Right renal cortex interstitium (tissue), 3 donors: ENCODE measurements at regions not wholly inside any gene's neighbourhood (a gene's known extent, or its start where the extent isn't known, plus 50 kb on each side); places are given as distances from the start of the nearest gene placed in this dataset.

Experiments
- DNase-seq, 3 donors: peaks; one replicate each; pipeline ENCODE4 v3.0.0-alpha.2; 2013; ENCODE audit warnings: low read depth in 3 of 3, low spot score in 2 of 3

DNA sequence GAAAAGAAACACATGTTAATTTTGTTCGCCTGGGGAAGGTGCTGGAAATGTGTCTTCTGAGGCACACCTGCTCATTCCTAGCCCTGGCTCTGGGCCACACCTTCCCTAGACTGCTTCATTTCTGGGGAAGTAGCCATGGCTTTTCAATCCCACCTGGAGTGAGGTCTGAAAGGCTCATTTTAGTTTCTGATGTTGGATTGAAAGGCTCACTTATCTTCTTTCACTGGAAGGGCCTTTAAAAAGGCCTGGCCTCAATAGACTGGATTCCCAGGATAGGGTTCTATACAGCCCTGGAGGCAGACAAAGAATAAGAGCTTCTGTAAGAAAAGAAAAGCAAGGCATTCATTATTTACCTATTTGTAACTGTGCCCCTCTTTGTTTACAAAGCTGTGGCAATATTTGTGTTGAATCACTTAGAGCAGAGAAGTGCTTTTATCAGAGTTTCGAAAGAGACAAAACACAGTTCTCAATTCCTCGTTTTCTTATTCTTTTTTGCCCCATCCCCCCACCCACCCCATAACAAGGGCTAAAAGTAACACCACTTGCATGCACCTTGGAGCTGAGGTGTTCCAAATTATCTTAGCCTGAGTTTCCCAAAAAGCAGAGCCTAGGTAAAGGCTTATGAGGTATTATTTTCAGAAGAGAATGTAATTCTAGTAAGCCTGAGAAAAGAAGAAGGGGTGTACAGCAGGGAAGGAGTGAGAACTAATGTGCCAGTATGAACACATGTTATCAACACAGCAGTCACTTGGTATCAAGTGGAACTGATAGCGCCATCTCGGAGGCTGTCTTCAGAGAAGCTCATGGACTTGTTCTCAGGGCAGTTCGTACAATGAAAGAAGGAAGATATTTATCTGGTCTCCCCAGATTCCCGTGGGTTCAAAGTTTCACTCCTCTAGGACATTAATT is 413.1 kb downstream of the KCTD16 start:
- no peak for DNase-seq

DNA sequence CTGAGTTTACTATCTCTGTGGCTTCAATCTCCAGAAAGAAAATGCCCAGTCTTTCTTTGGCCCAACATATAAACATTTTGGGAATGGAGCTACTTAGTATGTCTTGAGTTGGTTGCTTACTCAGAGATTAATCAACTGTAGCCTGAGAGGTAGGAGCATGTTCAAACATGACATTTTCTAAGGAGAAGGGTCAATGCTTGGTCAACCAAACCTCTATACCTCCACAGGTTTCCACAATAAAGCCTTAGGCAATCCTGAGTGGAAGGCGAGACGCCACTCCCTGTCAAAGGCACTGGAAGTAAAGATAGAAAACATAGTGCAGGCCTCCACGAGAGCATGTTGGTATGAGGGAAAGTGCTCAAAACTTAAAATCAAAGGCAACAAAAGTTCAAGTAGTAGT is 411.4 kb downstream of the KCTD16 start:
- DNase-seq, result no peak

DNA sequence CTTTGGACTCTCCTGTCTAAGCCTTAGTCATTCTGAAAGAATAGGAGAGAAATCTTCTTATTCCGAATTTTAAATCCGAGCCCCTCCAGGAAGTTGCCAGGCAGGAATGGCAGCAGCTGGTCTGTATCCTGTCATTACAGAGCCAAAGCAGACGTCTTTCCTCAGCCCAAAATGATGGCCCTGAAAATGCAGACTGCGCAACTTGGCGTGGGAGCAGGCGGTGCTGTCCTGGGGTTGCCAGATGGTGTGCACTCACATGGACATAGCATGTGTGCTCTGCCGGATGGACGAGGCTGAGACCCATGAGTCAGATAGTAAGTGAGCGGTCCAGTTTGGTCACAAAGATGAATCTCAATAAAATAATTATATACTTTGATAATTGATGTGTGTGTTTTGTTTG is 410.4 kb downstream of the KCTD16 start:
- DNase-seq, result no peak

- DNase-seq, result no peak
Measured at GRCh38 chr5:144577676-144578075, 407.0 kb downstream of the KCTD16 start.

DNA sequence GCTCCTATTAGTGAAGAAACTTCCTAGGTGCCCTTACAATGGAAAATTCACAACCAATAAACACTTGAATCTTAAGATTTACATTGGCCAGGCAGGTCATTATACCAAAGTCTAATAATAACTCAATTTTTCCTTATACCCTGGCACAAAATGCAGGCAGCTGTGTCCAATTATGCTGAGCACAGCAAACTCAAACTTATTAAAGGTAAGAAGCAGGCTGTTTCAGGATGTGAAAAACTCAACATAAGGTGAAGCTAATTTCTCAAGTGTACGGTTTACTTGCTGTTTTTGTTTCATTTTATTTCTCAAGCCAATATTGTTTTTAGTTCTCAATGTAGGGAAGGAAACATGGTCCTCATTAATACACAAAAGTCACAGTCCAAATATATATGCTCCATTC is 405.1 kb downstream of the KCTD16 start:
- no peak for DNase-seq

GRCh38 chr5:144567421-144567780 is 396.7 kb downstream of the KCTD16 start:
- no peak for DNase-seq

DNA sequence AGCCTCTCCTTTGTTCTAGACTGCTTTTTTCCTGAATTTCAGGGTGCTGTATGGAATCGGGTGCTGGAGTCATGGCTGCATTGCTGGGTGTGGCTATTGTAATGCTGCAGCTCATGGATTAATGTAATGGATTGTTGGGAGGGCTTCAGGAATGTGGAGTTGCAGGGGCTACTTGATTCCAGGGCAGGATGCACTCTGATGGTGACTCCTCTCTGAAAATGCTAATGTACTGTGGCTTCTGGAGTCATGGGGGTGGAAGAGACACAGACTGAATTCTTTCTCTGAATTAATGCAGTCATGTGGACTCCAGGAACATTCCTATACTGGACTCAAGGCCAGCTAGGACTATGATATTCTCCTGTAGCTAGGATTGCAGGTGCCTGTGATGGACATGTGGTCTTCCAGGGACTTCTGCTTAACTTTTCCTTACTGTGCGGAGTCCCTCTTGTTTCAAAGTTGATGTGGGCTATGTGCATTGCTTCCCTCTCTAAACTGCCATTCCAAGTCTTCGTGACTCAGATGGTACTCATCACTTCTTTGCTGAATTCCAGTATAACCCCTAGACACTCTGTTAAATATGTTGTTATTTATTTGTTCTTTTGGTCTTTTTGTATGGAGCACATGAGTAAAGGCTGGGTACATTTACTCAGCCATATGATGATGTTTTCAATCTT is 396.2 kb downstream of the KCTD16 start:
- DNase-seq, result no peak

GRCh38 chr5:144549580-144549979 is 378.9 kb downstream of the KCTD16 start:
- peak; percentile 18 to 34 (median 27) for DNase-seq

DNA sequence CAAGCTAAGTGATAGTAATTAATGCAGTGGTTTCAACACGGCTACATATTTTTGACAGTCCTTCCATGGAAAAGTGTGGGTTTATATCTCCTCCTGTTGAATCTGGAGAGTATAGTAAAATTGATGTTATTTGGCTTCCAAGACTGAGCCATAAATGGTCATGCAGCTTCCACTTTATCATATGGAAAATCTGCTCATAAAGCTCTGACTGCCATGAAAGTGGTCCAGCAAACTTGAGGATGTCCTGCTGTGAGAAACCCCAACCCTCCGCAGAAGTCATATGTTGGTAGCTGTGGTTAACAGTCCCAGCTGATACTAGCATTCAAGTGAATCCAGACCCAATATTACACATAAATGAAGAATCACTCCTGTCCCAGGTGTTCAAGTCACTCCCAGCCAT is 378.3 kb downstream of the KCTD16 start:
- DNase-seq, result no peak

- DNase-seq, result no peak
Measured at GRCh38 chr5:144547098-144547499, 376.4 kb downstream of the KCTD16 start.

DNA sequence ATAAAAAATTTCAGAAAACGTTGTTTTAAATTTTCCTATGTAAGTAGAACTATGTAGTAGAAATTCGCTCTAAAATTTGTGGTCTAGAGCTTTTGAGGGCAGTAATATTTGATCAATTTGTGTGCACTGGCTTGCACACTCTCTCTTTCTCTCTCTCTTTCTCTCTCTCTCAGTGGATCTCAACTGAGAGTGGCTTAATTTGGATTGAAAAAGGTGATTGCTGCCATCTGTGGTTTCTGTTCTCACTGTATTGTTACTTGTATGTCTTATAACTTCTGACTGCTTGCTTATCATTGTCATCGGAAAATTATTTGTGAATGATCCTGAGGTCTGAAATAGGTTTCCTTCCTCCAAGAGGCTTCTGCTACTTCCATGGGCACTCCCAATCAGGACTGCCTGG is 368.2 kb downstream of the KCTD16 start:
- DNase-seq, result no peak
